BJ (cell line): ENCODE measurements at regions not wholly inside any gene's neighbourhood (a gene's known extent, or its start where the extent isn't known, plus 50 kb on each side); places are given as distances from the start of the nearest gene placed in this dataset.
"Not testable (repeated sequence)": the region's sequence is repeated elsewhere in the genome, so short reads cannot be mapped to it uniquely, and the experiment has no call there.

ENCODE experiments used
- CTCF ChIA-PET: fragments of 350-600 bp; formaldehyde crosslinking; extraction: SDS; loops from one replicate; lab custom pipeline; 2021; ENCODE audit warnings: antibody characterized with exemption, inconsistent platforms; lab: Yijun Ruan, JAX
- POLR2A ChIA-PET: fragments of 300-600 bp; sonication (Branson Sonifier 250); formaldehyde crosslinking; extraction: SDS; loops from one replicate; lab custom pipeline; 2021; ENCODE audit warnings: antibody characterized with exemption; lab: Charles Lee
- DNase-seq: peaks from one replicate; pipeline ENCODE4 v3.0.0-alpha.2; 2011; ENCODE audit warnings: low read depth
- H3K27me3 ChIP-seq: 2 replicates; pipeline ENCODE4 v1.6.0; 2011; ENCODE audit warnings: low read length; ENCODE audit not compliant: control insufficient read depth, insufficient read depth
- H3K36me3 ChIP-seq: 2 replicates; pipeline ENCODE4 v1.5.1; 2011; ENCODE audit warnings: low read length; ENCODE audit not compliant: control insufficient read depth, insufficient read depth
- H3K4me3 ChIP-seq: 2 replicates; pipeline ENCODE4 v1.5.1; 2011; ENCODE audit warnings: low read depth, mild to moderate bottlenecking, control low read depth, low read length
- CTCF ChIP-seq: IDR thresholded peaks from 2 replicates; pipeline ENCODE4 v1.5.1; 2011; ENCODE audit warnings: low read depth, mild to moderate bottlenecking, control low read depth, inconsistent platforms, low read length, moderate library complexity; ENCODE audit not compliant: insufficient read depth

GRCh38 chr11:104678408-104678807 lies 219.9 kb downstream of the CASP12 start:
- H3K27me3 ChIP-seq, result no peaks in the 10 kb centered on the region
- DNase-seq, result no peak
- TF ChIP-seq CTCF, result no peak
- H3K4me3 ChIP-seq, result no peak overlapping the region
- ChIA-PET POLR2A (no interaction called here), CTCF (no interaction called here)
- H3K36me3 ChIP-seq, result no peaks in the 10 kb centered on the region

DNA sequence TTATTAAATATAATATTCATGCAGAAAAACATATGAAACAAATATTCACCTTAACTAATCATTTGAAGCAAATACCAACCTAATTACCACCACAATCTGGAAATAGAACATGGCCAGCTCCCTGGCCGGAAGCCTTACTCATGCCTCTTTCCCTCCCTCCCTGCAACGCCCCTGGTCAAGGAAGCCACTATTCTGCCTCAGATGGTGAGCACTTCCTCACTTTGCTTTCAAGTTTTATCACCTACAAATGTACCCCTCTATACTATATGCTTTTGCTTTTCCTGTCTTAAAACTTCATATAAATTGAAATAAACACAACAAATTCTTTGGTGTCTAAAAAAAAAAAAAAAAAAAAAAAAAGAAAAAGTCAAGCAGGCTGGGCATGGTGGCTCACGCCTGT lies 221.2 kb downstream of the CASP12 start:
- CTCF ChIA-PET, DNase-seq, POLR2A ChIA-PET: not testable (repeated sequence)

GRCh38 chr11:104672897-104673296 lies 225.4 kb downstream of the CASP12 start:
- POLR2A ChIA-PET, result no interaction called here
- Histone ChIP-seq H3K4me3 (no peak overlapping the region), H3K27me3 (no peaks in the 10 kb centered on the region), H3K36me3 (no peaks in the 10 kb centered on the region)
- DNase-seq, result no peak
- CTCF ChIA-PET, result no interaction called here
- TF ChIP-seq CTCF, result no peak

More for the DNA sequence above, 221.2 kb downstream of the CASP12 start:
- H3K4me3 ChIP-seq, H3K36me3 ChIP-seq, H3K27me3 ChIP-seq: not testable (repeated sequence)

- POLR2A ChIA-PET, result no interaction called here
- H3K4me3 ChIP-seq, result no peak overlapping the region
- peak; percentile 54 for DNase-seq
- no peaks in the 10 kb centered on the region for H3K36me3 ChIP-seq
- H3K27me3 ChIP-seq, result no peaks in the 10 kb centered on the region
- CTCF ChIA-PET, result no interaction called here
- TF ChIP-seq CTCF, result no peak
Measured at GRCh38 chr11:104668797-104669463, 229.3 kb downstream of the CASP12 start.

- ChIA-PET CTCF (no interaction called here), POLR2A (no interaction called here)
- no peak overlapping the region for H3K4me3 ChIP-seq
- no peak for TF ChIP-seq CTCF
- H3K27me3 ChIP-seq, result no peaks in the 10 kb centered on the region
- no peak for DNase-seq
- no peaks in the 10 kb centered on the region for H3K36me3 ChIP-seq
Measured at GRCh38 chr11:104666624-104667023, 231.6 kb downstream of the CASP12 start.

GRCh38 chr11:104665641-104666040 lies 232.6 kb downstream of the CASP12 start:
- POLR2A ChIA-PET, result no interaction called here
- CTCF ChIA-PET, result no interaction called here
- Histone ChIP-seq H3K27me3 (no peaks in the 10 kb centered on the region), H3K4me3 (no peak overlapping the region), H3K36me3 (no peaks in the 10 kb centered on the region)
- no peak for TF ChIP-seq CTCF
- DNase-seq, result no peak
